Loucy (cell line): ENCODE measurements at regions not wholly inside any gene's neighbourhood (a gene's known extent, or its start where the extent isn't known, plus 50 kb on each side); places are given as distances from the start of the nearest gene placed in this dataset.
A peak's percentile ranks its signal among the peaks of the same experiment; 100 is the strongest.

ENCODE experiments used
- H2AFZ ChIP-seq: fragments of 200-600 bp; sonication (generic); 2 replicates; pipeline ENCODE4 v1.6.0; 2016; ENCODE audit warnings: antibody characterized with exemption, mild to moderate bottlenecking, low read length, moderate library complexity
- H3F3A ChIP-seq: fragments of 200-600 bp; 2 replicates; pipeline ENCODE4 v1.6.0; 2016; ENCODE audit warnings: antibody characterized with exemption, low read depth, mild to moderate bottlenecking
- H3K27me3 ChIP-seq: fragments of 200-600 bp; sonication (generic); 2 replicates; pipeline ENCODE4 v1.6.1; 2014; ENCODE audit warnings: low read length, mild to moderate bottlenecking; ENCODE audit not compliant: insufficient read depth, poor library complexity, severe bottlenecking
- H3K36me3 ChIP-seq: fragments of 200-600 bp; sonication (generic); 2 replicates; pipeline ENCODE4 v1.6.1; 2016; ENCODE audit warnings: low read length; ENCODE audit not compliant: insufficient read depth
- H3K4me1 ChIP-seq: fragments of 200-600 bp; sonication (generic); 2 replicates; pipeline ENCODE4 v1.5.1; 2014; ENCODE audit warnings: low read length, mild to moderate bottlenecking; ENCODE audit not compliant: insufficient read depth, poor library complexity, severe bottlenecking
- H3K4me2 ChIP-seq: fragments of 200-600 bp; sonication (generic); 2 replicates; pipeline ENCODE4 v1.6.0; 2014; ENCODE audit warnings: antibody characterized with exemption, low read length, low read depth, mild to moderate bottlenecking; ENCODE audit not compliant: poor library complexity, severe bottlenecking
- H3K4me3 ChIP-seq: fragments of 200-600 bp; sonication (generic); 2 replicates; pipeline ENCODE4 v1.5.1; 2014; ENCODE audit warnings: low read length, mild to moderate bottlenecking, mixed read lengths; ENCODE audit not compliant: poor library complexity, severe bottlenecking
- H3K79me2 ChIP-seq: fragments of 200-600 bp; sonication (generic); 2 replicates; pipeline ENCODE4 v1.6.1; 2014; ENCODE audit warnings: low read length; ENCODE audit not compliant: insufficient read depth
- H3K9ac ChIP-seq: fragments of 200-600 bp; sonication (generic); 2 replicates; pipeline ENCODE4 v1.6.0; 2014; ENCODE audit warnings: mild to moderate bottlenecking, low read depth, low read length, moderate library complexity; ENCODE audit not compliant: poor library complexity, severe bottlenecking
- H3K9me2 ChIP-seq: fragments of 200-600 bp; sonication (generic); replicated peaks from 2 replicates; pipeline ENCODE4 v1.6.1; 2016; ENCODE audit warnings: low read depth, low read length, mixed read lengths
- H3K9me3 ChIP-seq: fragments of 200-600 bp; sonication (generic); 2 replicates; pipeline ENCODE4 v1.6.1; 2014; ENCODE audit warnings: mild to moderate bottlenecking, antibody characterized with exemption, low read length, low read depth; ENCODE audit not compliant: insufficient read depth
- H4K20me1 ChIP-seq: fragments of 200-600 bp; sonication (generic); 2 replicates; pipeline ENCODE4 v1.6.0; 2014; ENCODE audit warnings: antibody characterized with exemption, low read length, mild to moderate bottlenecking; ENCODE audit not compliant: insufficient read depth, poor library complexity, severe bottlenecking
- EZH2phosphoT487 ChIP-seq: fragments of 200-600 bp; IDR thresholded peaks from 2 replicates; pipeline ENCODE4 v1.6.1; 2018; ENCODE audit warnings: antibody characterized with exemption, mild to moderate bottlenecking, moderate library complexity, borderline replicate concordance
- TF ChIP-seq, protein P1 (sequence below): fragments of 200-600 bp; sonication (generic); conservative IDR thresholded peaks from 2 replicates; pipeline ENCODE4 v1.5.1; 2014; ENCODE audit warnings: mild to moderate bottlenecking, antibody characterized with exemption, low read length

- H3K4me1 ChIP-seq = peaks cover 4% of the 10 kb centered on the region
- no peak overlapping the region for H3K4me2 ChIP-seq
- no peaks in the 10 kb centered on the region for H3F3A ChIP-seq
- H3K9ac ChIP-seq = no peak overlapping the region
- H3K9me3 ChIP-seq = no peaks in the 10 kb centered on the region
- no peaks in the 10 kb centered on the region for H3K79me2 ChIP-seq
- H3K36me3 ChIP-seq = no peaks in the 10 kb centered on the region
- no peaks in the 10 kb centered on the region for H4K20me1 ChIP-seq
- no peaks in the 10 kb centered on the region for H3K27me3 ChIP-seq
- TF ChIP-seq EZH2phosphoT487 = no peak
- TF ChIP-seq, protein P1, sequence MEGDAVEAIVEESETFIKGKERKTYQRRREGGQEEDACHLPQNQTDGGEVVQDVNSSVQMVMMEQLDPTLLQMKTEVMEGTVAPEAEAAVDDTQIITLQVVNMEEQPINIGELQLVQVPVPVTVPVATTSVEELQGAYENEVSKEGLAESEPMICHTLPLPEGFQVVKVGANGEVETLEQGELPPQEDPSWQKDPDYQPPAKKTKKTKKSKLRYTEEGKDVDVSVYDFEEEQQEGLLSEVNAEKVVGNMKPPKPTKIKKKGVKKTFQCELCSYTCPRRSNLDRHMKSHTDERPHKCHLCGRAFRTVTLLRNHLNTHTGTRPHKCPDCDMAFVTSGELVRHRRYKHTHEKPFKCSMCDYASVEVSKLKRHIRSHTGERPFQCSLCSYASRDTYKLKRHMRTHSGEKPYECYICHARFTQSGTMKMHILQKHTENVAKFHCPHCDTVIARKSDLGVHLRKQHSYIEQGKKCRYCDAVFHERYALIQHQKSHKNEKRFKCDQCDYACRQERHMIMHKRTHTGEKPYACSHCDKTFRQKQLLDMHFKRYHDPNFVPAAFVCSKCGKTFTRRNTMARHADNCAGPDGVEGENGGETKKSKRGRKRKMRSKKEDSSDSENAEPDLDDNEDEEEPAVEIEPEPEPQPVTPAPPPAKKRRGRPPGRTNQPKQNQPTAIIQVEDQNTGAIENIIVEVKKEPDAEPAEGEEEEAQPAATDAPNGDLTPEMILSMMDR = no peak
- H2AFZ ChIP-seq = no peak overlapping the region
- no peaks in the 10 kb centered on the region for H3K9me2 ChIP-seq
- no peak overlapping the region for H3K4me3 ChIP-seq
Measured at GRCh38 chr2:167756446-167756845, 490.9 kb downstream of the STK39 start.

GRCh38 chr2:167753142-167753541 is 494.3 kb downstream of the STK39 start:
- Histone ChIP-seq H3K9me2 (no peaks in the 10 kb centered on the region), H3K9me3 (no peaks in the 10 kb centered on the region), H3K4me3 (no peak overlapping the region), H3F3A (no peaks in the 10 kb centered on the region), H3K4me1 (peaks cover 4% of the 10 kb centered on the region), H3K36me3 (no peaks in the 10 kb centered on the region), H2AFZ (no peak overlapping the region), H3K27me3 (no peaks in the 10 kb centered on the region), H3K4me2 (peak overlapping the region; percentile 26), H4K20me1 (no peaks in the 10 kb centered on the region), H3K9ac (no peak overlapping the region), H3K79me2 (no peaks in the 10 kb centered on the region)
- no peak for TF ChIP-seq EZH2phosphoT487
- TF ChIP-seq, protein P1 = no peak

GRCh38 chr2:167752734-167753133 is 494.7 kb downstream of the STK39 start:
- no peak overlapping the region for H2AFZ ChIP-seq
- H3K9me2 ChIP-seq = no peaks in the 10 kb centered on the region
- no peak for TF ChIP-seq EZH2phosphoT487
- TF ChIP-seq, protein P1 = no peak
- H3K4me2 ChIP-seq = peak overlapping the region; percentile 26
- no peaks in the 10 kb centered on the region for H3K79me2 ChIP-seq
- no peaks in the 10 kb centered on the region for H3F3A ChIP-seq
- H3K36me3 ChIP-seq = no peaks in the 10 kb centered on the region
- no peaks in the 10 kb centered on the region for H4K20me1 ChIP-seq
- H3K9me3 ChIP-seq = no peaks in the 10 kb centered on the region
- peaks cover 4% of the 10 kb centered on the region for H3K4me1 ChIP-seq
- no peak overlapping the region for H3K9ac ChIP-seq
- no peak overlapping the region for H3K4me3 ChIP-seq
- H3K27me3 ChIP-seq = no peaks in the 10 kb centered on the region
